ENCODE measurements at regions not wholly inside any gene's neighbourhood (a gene's known extent, or its start where the extent isn't known, plus 50 kb on each side); places are given as distances from the start of the nearest gene placed in this dataset.

GRCh38 chr2:18413676-18414396, 146.6 kb downstream of the RDH14 start:
- H3K9me3 ChIP-seq = no peaks in the 10 kb centered on the region
- no peaks in the 10 kb centered on the region for H3K4me1 ChIP-seq
- WGBS, 2 donors = 68 to 70% methylated on average over 2 of the region's 2 CpGs
- no peak overlapping the region for H3K4me3 ChIP-seq
- no peak for TF ChIP-seq CTCF (IDR thresholded peaks at IDR 0.05)
- TF ChIP-seq POLR2A (IDR thresholded peaks at IDR 0.05) = no peak
- H3K27ac ChIP-seq = no peak overlapping the region
- intact Hi-C loops (cut with DNase I; ENCODE audit: low total_unique reads) = no loop called here
- no peaks in the 10 kb centered on the region for H3K27me3 ChIP-seq
- no peak for DNase-seq
- no peaks in the 10 kb centered on the region for H3K36me3 ChIP-seq (ENCODE audit: low read depth, missing control alignments)

GRCh38 chr2:18412980-18413675, 147.3 kb downstream of the RDH14 start:
- Histone ChIP-seq H3K4me3 (no peak overlapping the region), H3K36me3 (ENCODE audit: low read depth, missing control alignments) (no peaks in the 10 kb centered on the region), H3K27ac (no peak overlapping the region), H3K9me3 (no peaks in the 10 kb centered on the region), H3K27me3 (no peaks in the 10 kb centered on the region), H3K4me1 (no peaks in the 10 kb centered on the region)
- DNase-seq = no peak
- intact Hi-C loops (cut with DNase I; ENCODE audit: low total_unique reads) = no loop called here
- TF ChIP-seq CTCF (IDR thresholded peaks at IDR 0.05) (no peak), POLR2A (IDR thresholded peaks at IDR 0.05) (no peak)
- WGBS, 2 donors = 93 to 94% methylated on average over 3 of the region's 3 CpGs

- intact Hi-C loops (cut with DNase I; ENCODE audit: low total_unique reads) = no loop called here
- no peaks in the 10 kb centered on the region for H3K36me3 ChIP-seq (ENCODE audit: low read depth, missing control alignments)
- no peaks in the 10 kb centered on the region for H3K9me3 ChIP-seq
- H3K4me3 ChIP-seq = no peak overlapping the region
- no peak for DNase-seq
- no peaks in the 10 kb centered on the region for H3K4me1 ChIP-seq
- no peaks in the 10 kb centered on the region for H3K27me3 ChIP-seq
- 83 to 88% methylated on average over 1 of the region's 1 CpG for WGBS, 2 donors
- no peak overlapping the region for H3K27ac ChIP-seq
- TF ChIP-seq POLR2A (IDR thresholded peaks at IDR 0.05) (no peak), CTCF (IDR thresholded peaks at IDR 0.05) (no peak)
Measured at GRCh38 chr2:18411626-18412025, 148.8 kb downstream of the RDH14 start.

- Histone ChIP-seq H3K27me3 (no peaks in the 10 kb centered on the region), H3K27ac (no peak overlapping the region), H3K4me1 (no peaks in the 10 kb centered on the region), H3K4me3 (no peak overlapping the region), H3K9me3 (no peaks in the 10 kb centered on the region), H3K36me3 (ENCODE audit: low read depth, missing control alignments) (no peaks in the 10 kb centered on the region)
- intact Hi-C loops (cut with DNase I; ENCODE audit: low total_unique reads) = no loop called here
- no peak for TF ChIP-seq CTCF (IDR thresholded peaks at IDR 0.05)
- no peak for TF ChIP-seq POLR2A (IDR thresholded peaks at IDR 0.05)
- no peak for DNase-seq
- 71 to 95% methylated on average over 1 of the region's 1 CpG for WGBS, 2 donors
Measured at GRCh38 chr2:18410543-18410942, 149.9 kb downstream of the RDH14 start.

Data from testis (tissue), 2 donors.